GM21717 (cell line): ENCODE measurements at regions not wholly inside any gene's neighbourhood (a gene's known extent, or its start where the extent isn't known, plus 50 kb on each side); places are given as distances from the start of the nearest gene placed in this dataset.
"Not testable (repeated sequence)": the region's sequence is repeated elsewhere in the genome, so short reads cannot be mapped to it uniquely, and the experiment has no call there.

ENCODE experiments used
- ATAC-seq: cut with Tn5 transposase; IDR thresholded peaks from one replicate; pipeline ENCODE4 v1.9.1; 2021; ENCODE audit warnings: mild to moderate bottlenecking, moderate library complexity; ENCODE audit not compliant: unreplicated experiment

DNA sequence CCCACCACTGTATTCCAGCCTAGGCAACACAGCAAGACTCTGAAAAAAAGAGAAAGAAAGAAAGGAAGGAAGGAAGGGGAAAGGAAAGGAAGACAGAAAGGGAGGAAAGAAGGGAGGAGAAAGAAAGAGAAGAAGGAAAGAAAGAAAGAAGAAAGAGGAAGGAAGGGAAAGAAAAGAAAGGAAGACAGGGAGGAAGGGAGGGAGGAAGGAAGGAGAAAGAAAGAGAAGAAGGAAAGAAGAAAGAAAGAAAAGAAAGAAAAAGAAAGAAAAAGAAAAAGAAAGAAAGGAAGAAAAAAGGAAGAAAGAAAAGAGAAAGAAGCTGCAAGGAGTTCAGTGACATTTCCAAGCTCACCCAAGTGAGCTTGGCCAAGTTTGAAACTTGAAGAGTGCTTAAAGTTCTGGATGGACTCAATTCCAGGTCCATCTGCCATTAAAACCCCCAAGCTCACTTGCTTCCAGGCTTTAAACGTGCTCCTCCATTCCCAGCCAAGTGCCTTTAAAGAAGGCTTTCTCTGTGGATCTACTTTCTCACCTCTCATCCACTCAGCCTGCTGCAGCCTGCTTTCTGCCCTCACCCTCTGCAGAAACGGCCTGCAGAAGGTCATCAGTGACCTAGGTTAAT lies 101.5 kb downstream of the VCPKMT start:
- ATAC-seq, result no peak

DNA sequence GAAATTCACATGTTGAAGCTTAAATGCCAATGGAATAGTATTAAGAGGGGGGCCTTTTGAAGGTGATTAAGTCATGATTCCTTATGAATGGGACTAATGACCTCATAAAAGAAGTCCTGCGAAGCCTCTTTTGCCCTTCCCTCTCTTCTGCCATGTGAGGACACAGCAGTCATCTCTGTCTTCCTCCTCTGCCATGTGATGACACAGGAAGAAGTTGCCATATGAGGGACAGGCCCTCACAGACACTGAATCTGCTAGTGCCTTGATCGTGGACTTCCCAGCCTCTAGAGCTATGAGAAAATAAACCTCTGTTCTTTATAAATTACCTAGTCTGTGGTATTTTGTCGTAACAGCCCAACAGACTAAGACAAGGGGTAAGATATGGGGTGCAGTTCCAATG lies 100.7 kb downstream of the VCPKMT start:
- ATAC-seq, result no peak

DNA sequence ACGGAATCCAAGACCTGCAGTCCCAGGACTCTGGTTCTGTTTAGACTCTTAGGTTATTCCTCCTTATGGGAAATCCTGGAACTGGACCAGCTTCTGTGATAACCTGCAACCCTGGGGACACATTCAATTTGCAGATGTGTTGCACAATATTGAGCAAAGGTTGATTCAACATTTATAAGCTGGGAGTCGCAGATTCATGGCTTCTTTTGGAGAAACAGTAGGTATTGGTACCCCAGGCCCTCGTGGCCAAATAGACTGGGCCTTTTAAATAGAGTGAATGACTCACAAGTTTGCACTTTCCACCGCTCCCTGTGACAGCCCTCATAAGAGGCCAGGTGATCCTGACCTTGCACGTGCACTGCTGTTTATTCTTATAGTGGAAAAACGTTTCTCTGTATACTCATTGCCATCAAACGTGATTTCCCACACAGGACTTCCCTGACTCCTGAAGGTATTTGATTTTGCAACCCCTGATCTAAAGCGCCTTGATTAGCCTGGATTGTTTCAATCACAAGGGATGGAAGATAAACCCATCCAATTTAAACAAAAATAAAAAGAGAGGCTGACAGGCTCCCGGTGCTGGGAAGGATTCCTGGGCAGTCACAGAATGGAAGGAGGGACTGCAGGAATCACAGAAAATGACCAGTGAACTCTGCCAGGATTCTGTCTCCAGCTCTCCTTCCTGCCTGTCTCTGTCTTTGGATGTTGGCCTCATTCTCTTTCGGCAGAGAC lies 98.0 kb downstream of the VCPKMT start:
- ATAC-seq, result no peak

DNA sequence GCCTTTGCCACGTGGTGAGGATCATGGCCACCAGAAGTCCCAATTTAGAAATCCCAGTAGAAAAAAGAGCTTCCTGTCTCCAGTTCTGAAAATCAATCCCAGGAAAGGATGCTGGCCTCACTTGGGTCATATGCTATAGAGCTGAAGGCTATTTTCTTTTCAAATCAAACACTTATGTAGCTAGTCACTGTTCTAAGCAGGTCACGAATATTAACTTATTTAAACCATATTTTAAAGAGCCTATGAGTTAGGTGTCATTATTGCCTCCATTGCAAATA lies 97.5 kb downstream of the VCPKMT start:
- ATAC-seq, result no peak

DNA sequence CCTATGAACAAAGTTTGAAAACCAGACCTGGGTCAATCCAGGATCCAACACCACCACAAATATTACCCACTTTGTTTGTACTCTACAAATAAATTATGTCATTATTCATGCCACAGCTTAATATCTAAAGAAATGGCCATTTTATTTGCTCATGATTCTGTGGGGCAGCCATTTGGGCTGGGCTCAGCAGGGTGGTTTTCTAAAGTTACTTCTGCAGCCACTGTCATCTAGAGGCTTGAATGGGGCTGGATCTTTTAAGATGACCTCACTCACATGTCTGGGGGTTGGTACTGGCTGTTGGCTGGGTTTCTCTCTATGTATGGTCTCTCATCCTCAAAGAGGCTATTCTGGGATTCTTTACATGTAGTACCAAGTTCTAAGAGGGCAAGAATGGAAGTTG lies 96.2 kb downstream of the VCPKMT start:
- no peak for ATAC-seq

DNA sequence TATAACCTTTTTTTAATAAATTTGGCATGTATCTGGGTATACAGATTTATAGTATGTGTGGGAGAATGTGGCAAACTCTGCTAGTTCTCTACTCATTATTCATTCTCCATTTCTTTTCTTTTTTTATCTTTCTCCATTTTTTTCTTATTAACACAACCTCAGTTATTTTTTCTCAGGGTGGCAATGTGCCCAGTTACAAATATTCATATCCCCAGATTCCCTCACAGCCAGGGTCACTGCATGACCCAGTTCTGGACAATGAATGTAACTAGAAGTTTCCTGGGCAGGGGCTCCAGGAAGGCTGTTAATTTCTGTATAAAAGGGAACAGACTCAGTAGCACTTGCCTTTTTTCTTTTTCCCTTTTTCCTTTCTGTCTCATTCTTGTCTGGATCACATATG lies 95.6 kb downstream of the VCPKMT start:
- no peak for ATAC-seq

DNA sequence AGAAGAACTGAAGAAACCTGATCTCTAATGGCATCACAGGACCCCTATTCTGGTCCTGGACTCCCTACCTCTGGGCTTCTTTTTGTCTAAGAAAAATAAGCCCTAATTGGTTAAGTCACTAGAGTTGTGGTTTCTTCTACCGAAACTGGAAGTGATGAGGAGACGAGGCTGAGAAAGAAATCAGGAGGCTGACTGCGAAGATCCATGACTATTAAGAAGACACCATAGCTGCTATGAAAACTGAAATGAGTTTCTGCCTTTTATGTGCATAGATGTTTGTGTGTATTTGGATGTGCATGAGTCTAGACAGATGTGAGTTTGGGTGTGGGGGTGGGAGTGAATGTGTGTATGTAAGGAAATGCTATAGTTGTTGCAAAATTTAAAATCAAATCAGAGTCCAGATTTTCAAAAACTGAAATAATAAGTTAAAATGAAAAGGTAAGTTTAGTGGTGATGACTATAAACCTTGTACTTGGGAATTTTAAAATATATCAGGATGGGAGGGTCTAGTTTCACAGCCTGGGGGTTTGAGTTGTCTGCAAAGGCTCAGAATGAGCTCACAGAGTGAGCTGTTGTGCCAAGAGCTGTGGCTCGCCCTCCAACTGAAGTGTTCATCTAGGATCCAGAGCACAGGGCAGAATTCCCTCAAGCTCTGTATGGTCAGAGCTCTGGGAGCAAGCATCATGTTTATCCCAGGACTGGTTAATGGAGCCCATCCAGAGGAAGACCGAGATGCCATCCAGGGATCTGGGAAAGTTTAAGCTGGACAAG lies 94.9 kb downstream of the VCPKMT start:
- no peak for ATAC-seq

DNA sequence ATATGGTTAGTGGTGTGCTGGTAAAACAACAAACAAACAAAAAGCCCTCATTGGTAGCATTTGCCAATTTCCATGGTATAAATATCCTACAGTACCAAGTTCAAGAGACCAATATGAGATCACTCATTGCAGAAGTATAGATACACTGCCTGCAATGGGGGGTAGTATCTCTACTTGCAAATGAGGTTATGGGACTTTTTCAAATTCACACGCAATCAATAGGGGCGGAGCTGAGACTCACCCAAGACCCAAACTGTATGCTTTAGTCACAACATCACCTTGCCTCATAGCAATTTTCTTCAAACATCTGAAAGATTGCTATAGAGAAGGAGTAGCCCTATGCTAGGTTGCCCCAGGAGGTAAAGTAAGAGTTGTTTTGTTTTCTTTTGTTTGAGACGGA lies 93.7 kb downstream of the VCPKMT start:
- ATAC-seq, result no peak

DNA sequence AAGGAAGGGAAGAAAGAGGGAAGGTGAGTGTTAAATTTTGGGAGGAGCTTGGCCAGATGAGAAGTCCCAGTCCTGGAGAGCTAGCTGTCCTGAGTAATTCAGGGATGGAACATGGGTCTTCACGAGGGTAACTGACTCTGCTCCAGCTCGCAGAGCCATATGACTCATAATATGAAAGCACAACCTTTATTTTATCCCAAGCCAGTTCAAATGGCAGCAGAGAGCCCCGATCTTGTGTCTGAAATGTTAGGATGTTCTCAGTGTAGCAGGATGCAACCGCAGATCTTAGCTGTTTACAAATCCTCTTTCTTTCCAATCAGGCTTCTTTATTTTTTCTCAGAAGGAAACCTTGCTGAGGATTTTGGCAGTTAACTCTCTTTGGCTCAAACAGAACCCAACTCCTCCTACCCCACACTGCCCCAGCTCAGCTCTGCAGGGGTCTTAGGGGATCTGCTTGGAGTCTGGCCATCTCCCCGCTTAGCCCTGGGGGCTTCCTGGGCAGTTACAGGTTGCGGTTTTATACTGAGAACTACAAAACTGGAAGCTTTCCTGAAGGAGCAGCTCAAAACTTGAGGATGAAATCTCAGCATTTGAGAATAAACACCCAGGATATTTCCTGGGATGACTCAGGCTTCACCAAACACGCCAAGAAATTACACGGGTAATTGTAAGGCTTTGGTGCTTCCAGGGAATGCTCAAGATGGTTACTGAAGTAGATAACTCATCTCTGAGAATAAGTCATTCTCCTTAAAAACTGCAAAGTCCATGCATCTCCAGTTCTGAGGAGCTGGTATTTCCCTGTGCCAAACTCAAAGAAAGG lies 92.5 kb downstream of the VCPKMT start:
- ATAC-seq, result no peak

DNA sequence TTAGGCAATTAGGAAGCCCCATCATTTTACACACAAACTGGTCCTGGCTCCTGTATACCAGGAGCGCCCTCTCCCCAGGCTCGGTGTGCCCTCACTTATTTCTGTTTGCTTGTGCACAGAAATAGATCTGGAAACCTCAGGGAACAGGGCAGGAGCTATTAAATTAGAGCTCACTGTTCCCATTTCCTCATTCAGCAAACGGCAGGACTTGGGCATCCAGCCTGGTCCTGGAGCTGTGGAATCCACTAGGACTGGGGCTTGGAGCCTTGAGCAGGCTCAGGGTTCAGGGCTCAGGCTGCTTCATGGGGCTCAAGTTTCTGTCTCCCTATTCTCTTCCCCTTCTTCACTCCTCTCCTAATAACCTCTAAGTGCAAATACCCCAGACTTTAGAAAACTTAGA lies 91.3 kb downstream of the VCPKMT start:
- ATAC-seq, result no peak

DNA sequence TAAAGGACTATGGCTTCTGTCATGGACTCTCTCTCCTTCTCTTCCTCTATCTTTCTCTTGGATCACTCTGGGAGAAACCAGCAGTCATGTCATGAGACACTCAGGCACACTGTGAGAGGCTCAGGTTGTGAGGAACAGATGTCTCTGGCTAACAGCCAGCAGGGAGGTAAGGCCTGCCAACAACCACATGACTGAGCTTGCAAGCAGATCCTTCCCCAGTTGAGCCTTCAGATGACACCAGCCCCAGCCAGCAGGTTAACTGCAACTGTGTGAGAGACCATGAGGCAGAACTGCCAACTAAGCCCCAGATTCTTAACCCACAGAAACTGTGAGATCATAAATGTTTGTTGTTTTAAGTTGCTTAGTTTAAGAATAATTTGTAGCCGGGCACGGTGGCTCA lies 90.6 kb downstream of the VCPKMT start:
- no peak for ATAC-seq

DNA sequence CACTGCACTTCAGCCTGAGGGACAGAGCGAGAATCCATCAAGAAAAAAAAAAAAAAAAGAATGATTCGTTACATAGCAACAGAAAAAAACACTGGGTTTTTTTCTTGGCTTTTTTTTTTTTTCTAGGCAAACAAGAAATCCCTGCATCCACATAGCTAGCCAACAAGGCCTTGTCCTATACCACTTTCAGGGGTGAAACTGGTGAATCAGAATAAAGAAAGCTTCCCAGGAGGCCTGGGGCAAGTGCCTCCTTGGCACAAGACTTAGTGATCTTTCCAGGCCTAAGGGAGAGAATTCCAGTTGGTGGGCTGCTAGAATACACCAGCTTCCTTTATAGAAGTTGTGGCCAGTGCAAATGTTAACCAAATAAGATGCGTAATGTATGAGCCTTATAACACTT lies 90.0 kb downstream of the VCPKMT start:
- no peak for ATAC-seq

DNA sequence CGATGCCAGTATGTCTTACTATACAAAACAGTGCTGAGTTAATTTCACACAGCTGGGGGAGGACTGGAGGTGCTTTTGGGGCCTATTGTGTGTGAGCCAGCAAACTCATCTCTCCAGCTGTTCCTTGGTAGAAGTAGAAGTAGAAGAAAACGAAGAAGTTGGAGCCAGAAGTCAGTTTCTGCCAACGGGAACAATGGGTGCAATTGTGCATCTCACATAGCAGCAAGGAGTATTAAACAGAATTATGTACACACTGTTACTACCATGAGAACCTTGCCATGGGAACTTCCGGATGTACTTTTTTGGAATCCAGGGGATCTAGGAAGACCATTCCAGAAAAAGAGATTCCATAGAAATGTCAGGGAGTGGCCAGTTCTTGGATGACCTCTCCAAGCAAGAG lies 88.6 kb downstream of the VCPKMT start:
- ATAC-seq, result no peak

DNA sequence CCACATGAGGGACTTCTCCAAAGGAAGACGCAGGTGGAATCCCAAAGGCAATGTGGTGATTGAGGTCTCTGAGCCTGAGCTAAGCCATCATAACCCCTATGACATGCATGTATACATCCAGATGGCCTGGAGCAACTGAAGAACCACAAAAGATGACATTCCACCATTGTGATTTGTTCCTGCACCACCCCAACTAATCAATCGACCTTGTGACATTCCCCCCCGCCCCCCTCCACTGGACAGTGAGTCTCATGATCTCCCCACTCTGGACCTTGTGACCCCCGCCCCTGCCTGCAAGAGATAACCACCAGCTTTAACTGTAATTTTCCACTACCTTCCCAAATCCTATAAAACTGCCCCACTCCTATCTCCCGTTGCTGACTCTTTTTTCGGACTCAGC lies 87.9 kb downstream of the VCPKMT start:
- no peak for ATAC-seq

DNA sequence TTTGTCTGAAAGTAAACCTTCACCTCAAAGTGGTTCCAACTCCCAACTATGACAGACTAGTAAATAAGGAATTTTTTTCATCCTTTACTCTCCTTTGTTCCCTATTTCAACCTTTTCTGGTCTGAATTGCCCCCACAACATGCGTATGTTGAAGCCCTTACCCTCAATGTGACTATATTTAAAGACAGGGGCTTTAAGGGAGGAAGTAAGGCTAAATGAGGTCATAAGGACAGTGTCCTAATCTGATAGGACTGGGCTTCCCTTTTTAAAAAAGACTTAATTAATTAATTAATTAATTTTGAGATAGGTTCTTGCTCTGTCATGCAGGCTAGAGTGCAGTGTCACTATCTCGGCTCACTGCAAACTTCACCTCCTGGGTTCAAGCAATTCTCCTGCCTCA lies 86.3 kb downstream of the VCPKMT start:
- no peak for ATAC-seq

DNA sequence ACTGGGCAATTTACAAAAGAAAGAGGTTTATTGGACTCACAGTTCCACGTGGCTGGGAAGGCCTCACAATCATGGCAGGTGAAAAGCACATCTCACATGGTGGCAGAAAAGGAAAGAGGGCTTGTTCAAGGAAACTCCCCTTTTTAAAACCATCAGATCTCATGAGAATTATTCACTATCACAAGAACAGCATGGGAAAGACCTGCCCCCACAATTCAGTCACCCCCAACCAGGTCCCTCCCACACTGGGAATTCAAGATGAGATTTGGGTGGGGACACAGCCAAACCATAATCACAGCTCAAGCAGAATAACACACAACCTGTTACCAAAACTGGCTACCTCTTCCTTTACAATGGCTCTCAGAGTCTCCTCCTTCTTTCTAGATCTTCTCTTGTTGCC lies 85.5 kb downstream of the VCPKMT start:
- ATAC-seq, result not testable (repeated sequence)

DNA sequence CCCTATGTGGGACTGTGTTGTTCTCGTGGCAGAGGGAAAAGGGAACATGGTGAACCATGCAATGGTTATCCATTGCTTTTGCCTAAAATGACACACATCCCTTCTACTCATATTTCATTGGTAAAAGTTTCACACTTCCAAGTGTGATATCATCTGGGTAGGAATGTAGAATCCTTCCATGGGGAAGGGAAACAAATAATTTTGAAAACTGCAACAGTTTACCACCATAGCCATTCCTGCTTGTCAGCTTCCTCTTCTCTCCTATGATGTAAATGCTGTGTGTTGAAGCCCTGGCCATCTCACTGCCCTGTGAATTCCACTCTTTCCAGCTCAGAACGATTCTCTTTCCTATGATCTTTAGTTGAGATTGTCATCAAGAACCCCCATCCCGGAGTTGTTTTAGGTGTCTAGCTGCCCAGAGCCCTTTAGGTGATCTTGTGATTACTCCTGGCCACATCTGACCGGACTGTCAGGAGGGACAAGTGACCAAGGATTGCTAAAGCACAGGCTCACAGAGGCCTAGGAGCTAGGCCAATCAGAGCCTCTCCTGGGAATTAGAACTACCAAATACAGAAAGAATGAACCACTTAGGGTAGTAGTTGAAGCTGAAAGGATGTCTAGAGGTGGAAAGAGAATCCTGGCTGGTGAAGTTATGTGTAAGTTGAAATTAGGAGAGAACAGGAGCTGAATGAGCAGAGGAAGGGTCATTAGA lies 84.6 kb downstream of the VCPKMT start:
- no peak for ATAC-seq

DNA sequence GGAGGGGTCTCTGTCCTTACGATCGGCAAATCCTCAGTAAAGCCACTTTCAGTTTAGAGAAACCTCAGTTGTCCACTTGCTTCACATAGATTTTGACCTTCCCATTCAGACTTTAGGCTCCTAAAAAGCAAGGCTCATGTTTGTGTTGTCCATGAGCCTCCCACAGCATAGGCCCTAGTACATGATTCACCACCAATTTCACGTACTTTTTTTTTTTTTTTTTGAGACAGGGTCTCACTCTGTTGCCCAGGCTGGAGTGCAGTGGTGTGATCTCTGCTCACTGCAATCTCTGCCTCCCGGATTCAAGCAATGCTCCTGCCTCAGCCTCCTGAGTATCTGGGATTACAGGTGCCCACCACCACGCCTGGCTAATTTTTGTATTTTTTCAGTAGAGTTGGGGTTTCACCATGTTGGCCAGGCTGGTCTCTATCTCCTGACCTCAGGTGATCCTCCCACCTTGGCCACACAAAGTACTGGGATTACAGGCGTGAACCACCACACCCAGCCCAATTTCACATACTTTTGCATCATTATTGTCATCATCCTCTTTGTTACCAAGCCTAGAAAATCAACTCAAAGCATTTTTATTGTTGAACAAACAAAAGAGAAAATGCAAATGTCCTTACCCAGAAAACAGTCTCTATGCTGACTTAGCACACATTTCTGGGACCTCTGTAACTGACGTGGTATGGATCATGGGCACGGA lies 83.8 kb downstream of the VCPKMT start:
- ATAC-seq, result not testable (repeated sequence)

DNA sequence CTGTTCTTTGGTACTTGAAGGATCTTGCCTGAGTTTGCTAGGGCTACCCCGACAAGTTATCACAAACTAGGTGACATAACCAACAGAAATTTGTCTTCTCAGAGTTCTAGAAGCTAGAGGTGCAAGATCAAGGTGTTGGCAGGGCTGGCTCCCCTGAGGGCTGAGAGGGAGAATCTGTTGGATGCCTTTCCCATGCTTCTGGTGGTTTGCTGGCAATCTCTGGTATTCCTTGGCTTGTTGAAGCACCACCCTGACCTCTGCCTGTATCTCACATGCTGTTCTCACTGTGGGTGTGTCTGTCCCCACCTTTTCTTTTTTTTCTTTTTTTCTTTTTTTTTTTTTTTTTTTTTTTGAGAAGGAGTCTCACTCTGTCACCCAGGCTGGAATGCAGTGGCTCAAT lies 81.2 kb downstream of the VCPKMT start:
- no peak for ATAC-seq

DNA sequence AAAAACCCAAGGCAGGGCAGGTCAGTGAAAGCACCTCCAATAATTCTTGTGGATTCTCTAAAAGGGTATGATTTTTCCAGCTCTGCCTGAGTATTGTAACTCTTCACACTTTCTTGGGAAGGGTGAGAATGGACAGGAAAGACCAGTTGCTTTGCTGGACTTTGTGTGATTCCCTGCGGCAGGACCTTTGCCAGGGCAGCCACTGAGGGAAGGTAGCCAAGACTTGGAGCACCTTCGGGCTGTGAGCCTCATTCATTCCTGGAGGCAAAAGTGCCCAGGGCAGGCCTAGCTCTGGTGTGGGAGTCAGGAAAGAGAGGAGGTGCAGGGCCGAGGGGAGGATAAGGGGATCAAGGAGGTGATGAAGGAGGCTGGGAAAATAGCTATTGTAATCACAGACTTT lies 80.2 kb downstream of the VCPKMT start:
- ATAC-seq, result no peak
